Stimulated activated naive CD8-positive, alpha-beta T cell treated with anti-CD3 and anti-CD28 coated beads, Interleukin-15, amount 100 ng/mL, for 72 hours (primary cell): ENCODE measurements at regions not wholly inside any gene's neighbourhood (a gene's known extent, or its start where the extent isn't known, plus 50 kb on each side); places are given as distances from the start of the nearest gene placed in this dataset.

Source experiments
- ATAC-seq: fragments of 150-1000 bp; cut with Tn5 transposase; 2 replicates; pipeline ENCODE4 v1.10.0; 2021; ENCODE audit warnings: mild to moderate bottlenecking, moderate library complexity
- DNase-seq, 2 donors: peaks; one replicate each; pipeline ENCODE4 v3.0.0; 2021 to 2022
- H3K27ac Mint-ChIP-seq, 2 donors: one replicate each; pipeline ENCODE4 v1.8.0; 2022; ENCODE audit warnings: mild to moderate bottlenecking in 2 of 2, mixed read lengths in 2 of 2, moderate library complexity in 2 of 2
- H3K27me3 Mint-ChIP-seq: one replicate; pipeline ENCODE4 v1.8.0; 2022; ENCODE audit warnings: mixed read lengths
- H3K4me1 Mint-ChIP-seq: one replicate; pipeline ENCODE4 v1.8.0; 2022; ENCODE audit warnings: mild to moderate bottlenecking, mixed read lengths
- H3K4me3 Mint-ChIP-seq, 2 donors: one replicate each; pipeline ENCODE4 v1.8.0; 2022; ENCODE audit warnings: mild to moderate bottlenecking in 2 of 2, mixed read lengths in 2 of 2, moderate library complexity in 1 of 2
- H3K9me3 Mint-ChIP-seq, 2 donors: one replicate each; pipeline ENCODE4 v1.8.0; 2022; ENCODE audit warnings: mixed read lengths in 2 of 2

GRCh38 chr3:64411101-64411500, 185.8 kb upstream of the PRICKLE2 start:
- Mint-ChIP-seq H3K27me3 (peaks cover 25% of the 10 kb centered on the region), H3K4me3 (no peak overlapping the region), H3K27ac (no peak overlapping the region), H3K9me3 (peaks cover 4 to 7% of the 10 kb centered on the region in 2 donors), H3K4me1 (no peaks in the 10 kb centered on the region)
- DNase-seq (no peak), ATAC-seq (no peak)

GRCh38 chr3:64410226-64410625, 185.0 kb upstream of the PRICKLE2 start:
- Mint-ChIP-seq H3K27ac (no peak overlapping the region), H3K9me3 (peaks cover 0 to 7% of the 10 kb centered on the region in 2 donors)

GRCh38 chr3:64408770-64409169, 183.5 kb upstream of the PRICKLE2 start:
- DNase-seq: no peak
- H3K27me3 Mint-ChIP-seq: peaks cover 29% of the 10 kb centered on the region
- H3K9me3 Mint-ChIP-seq: peaks cover 0 to 7% of the 10 kb centered on the region in 2 donors
- ATAC-seq: no peak
- no peak overlapping the region for H3K27ac Mint-ChIP-seq
- H3K4me1 Mint-ChIP-seq: no peaks in the 10 kb centered on the region
- no peak overlapping the region for H3K4me3 Mint-ChIP-seq

More at GRCh38 chr3:64410226-64410625, 185.0 kb upstream of the PRICKLE2 start:
- DNase-seq: no peak
- Mint-ChIP-seq H3K4me1 (no peaks in the 10 kb centered on the region), H3K4me3 (no peak overlapping the region), H3K27me3 (peaks cover 34% of the 10 kb centered on the region)
- no peak for ATAC-seq

GRCh38 chr3:64406271-64406670, 181.0 kb upstream of the PRICKLE2 start:
- ATAC-seq: no peak
- peaks cover 21% of the 10 kb centered on the region for H3K27me3 Mint-ChIP-seq

DNA sequence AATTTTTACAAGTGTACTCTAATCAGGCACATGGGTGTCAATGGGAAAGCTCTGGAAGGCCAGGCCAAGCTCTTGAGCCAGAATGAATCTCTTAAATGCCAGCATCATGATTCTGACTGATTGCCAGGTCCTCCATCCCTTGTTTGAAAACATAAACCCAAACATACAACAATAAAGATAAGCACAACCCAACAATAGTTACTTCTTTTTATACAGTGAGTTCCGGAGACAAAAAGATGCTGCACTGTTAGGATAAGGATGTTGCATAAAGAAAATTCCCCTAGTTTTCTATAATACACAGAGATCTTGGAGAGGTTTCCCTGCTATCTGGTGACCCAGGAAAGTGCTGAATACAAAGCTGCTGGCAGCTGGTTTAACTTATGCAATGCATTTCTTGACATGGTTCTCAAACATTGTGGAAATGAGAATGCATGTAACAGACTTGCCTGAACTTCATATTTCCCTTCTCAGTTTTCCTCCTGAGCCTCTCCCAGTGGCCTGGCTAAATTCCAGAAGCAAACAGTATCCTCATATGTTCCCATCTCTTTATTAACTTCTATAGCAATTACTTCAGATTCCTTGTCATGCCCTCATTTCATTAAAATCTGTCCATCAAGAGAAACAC, 180.1 kb upstream of the PRICKLE2 start:
- DNase-seq (no peak), ATAC-seq (no peak)
- Mint-ChIP-seq H3K4me3 (no peak overlapping the region), H3K27me3 (peaks cover 21% of the 10 kb centered on the region), H3K27ac (no peak overlapping the region), H3K9me3 (peaks cover 0 to 7% of the 10 kb centered on the region in 2 donors), H3K4me1 (no peaks in the 10 kb centered on the region)

More at GRCh38 chr3:64406271-64406670, 181.0 kb upstream of the PRICKLE2 start:
- Mint-ChIP-seq H3K4me3 (no peak overlapping the region), H3K9me3 (peaks cover 0 to 7% of the 10 kb centered on the region in 2 donors), H3K27ac (no peak overlapping the region), H3K4me1 (no peaks in the 10 kb centered on the region)
- no peak for DNase-seq

DNA sequence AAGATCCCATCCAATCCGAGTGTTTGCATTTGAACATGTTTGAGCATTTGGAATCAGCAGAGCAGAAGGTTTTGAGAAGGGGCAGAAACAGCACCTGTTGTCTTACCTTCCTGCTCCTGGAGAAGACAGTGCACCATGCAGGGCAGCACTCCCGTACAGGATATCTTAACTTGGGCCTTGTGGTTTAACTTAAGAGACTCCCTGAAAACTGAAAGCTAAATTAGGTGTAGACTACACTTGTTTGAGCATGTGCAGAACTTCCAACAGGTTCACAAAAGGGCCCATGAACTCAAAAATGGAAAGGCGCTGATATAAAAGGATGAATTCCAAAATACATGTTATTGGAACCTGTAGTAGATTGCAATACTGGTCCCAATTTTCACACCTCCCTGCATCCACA, 175.4 kb upstream of the PRICKLE2 start:
- ATAC-seq: no peak
- Mint-ChIP-seq H3K27ac (no peak overlapping the region), H3K4me3 (no peak overlapping the region), H3K4me1 (no peaks in the 10 kb centered on the region), H3K27me3 (peaks cover 8% of the 10 kb centered on the region), H3K9me3 (no peaks in the 10 kb centered on the region)
- DNase-seq: no peak

GRCh38 chr3:64399205-64399800, 174.0 kb upstream of the PRICKLE2 start:
- ATAC-seq (no peak), DNase-seq (peak; percentile 8 to 9)
- no peak overlapping the region for H3K4me3 Mint-ChIP-seq
- H3K27ac Mint-ChIP-seq: no peak overlapping the region
- no peaks in the 10 kb centered on the region for H3K4me1 Mint-ChIP-seq
- H3K27me3 Mint-ChIP-seq: peaks cover 7% of the 10 kb centered on the region
- no peaks in the 10 kb centered on the region for H3K9me3 Mint-ChIP-seq

DNA sequence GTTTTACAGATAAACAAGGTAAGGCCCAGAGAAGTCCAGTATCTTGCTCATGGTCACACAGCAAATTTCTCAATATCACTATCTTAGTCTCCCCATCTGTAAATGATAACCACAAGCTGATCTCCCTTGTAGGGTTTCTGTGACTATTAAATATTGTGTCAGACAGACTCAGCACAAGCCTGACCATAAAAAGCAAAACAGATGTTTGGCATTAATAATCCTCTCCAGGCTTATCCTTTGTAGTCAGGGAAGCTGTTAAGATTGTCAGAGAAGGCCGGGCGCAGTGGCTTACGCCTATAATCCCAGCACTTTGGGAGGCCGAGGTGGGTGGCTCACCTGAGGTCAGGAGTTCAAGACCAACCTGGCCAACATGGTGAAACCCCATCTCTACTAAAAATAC, 173.2 kb upstream of the PRICKLE2 start:
- peaks cover 7% of the 10 kb centered on the region for H3K27me3 Mint-ChIP-seq

GRCh38 chr3:64398006-64398405, 172.7 kb upstream of the PRICKLE2 start:
- peaks cover 7% of the 10 kb centered on the region for H3K27me3 Mint-ChIP-seq
- ATAC-seq: no peak
- no peak for DNase-seq
- H3K9me3 Mint-ChIP-seq: no peaks in the 10 kb centered on the region
- H3K4me3 Mint-ChIP-seq: no peak overlapping the region
- no peak overlapping the region for H3K27ac Mint-ChIP-seq
- no peaks in the 10 kb centered on the region for H3K4me1 Mint-ChIP-seq

More for the DNA sequence above, 173.2 kb upstream of the PRICKLE2 start:
- Mint-ChIP-seq H3K27ac (peak overlapping the region in 1 of 2 donors; percentile 34), H3K9me3 (no peaks in the 10 kb centered on the region), H3K4me3 (no peak overlapping the region), H3K4me1 (no peaks in the 10 kb centered on the region)
- DNase-seq: no peak
- no peak for ATAC-seq

- no peak for ATAC-seq
- no peaks in the 10 kb centered on the region for H3K4me1 Mint-ChIP-seq
- H3K27ac Mint-ChIP-seq: no peak overlapping the region
- H3K4me3 Mint-ChIP-seq: no peak overlapping the region
- H3K27me3 Mint-ChIP-seq: peaks cover 7% of the 10 kb centered on the region
- no peak for DNase-seq
- no peaks in the 10 kb centered on the region for H3K9me3 Mint-ChIP-seq
Observed at GRCh38 chr3:64397573-64397972, 172.3 kb upstream of the PRICKLE2 start.

- no peaks in the 10 kb centered on the region for H3K9me3 Mint-ChIP-seq
- H3K27me3 Mint-ChIP-seq: peaks cover 14% of the 10 kb centered on the region
- no peak for DNase-seq
- ATAC-seq: peak; percentile 20
- no peak overlapping the region for H3K4me3 Mint-ChIP-seq
- no peak overlapping the region for H3K27ac Mint-ChIP-seq
- H3K4me1 Mint-ChIP-seq: no peaks in the 10 kb centered on the region
Observed at GRCh38 chr3:64395490-64395889, 170.2 kb upstream of the PRICKLE2 start.

GRCh38 chr3:64393193-64393592, 167.9 kb upstream of the PRICKLE2 start:
- peaks cover 14% of the 10 kb centered on the region for H3K27me3 Mint-ChIP-seq
- no peak overlapping the region for H3K4me3 Mint-ChIP-seq
- H3K9me3 Mint-ChIP-seq: no peaks in the 10 kb centered on the region
- no peak overlapping the region for H3K27ac Mint-ChIP-seq
- ATAC-seq (no peak), DNase-seq (no peak)
- H3K4me1 Mint-ChIP-seq: no peaks in the 10 kb centered on the region

DNA sequence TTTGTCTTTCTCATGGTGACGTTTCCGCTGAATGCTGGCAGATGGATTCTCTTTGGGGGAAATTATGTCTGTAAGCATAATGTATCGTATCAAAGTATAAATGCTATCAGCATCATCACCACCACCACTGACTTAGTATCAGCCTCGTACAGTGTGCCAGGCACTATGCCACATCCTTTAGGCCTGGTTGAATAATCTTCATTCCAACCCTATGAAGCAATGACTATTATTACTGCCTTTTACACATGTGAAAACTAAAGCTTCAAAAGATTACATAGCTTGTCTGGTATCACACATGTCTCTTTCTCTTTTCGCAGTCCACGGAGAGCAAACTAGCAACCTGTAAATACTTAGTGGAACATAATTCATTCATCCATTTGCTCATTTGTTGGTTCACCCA, 166.7 kb upstream of the PRICKLE2 start:
- no peaks in the 10 kb centered on the region for H3K9me3 Mint-ChIP-seq

DNA sequence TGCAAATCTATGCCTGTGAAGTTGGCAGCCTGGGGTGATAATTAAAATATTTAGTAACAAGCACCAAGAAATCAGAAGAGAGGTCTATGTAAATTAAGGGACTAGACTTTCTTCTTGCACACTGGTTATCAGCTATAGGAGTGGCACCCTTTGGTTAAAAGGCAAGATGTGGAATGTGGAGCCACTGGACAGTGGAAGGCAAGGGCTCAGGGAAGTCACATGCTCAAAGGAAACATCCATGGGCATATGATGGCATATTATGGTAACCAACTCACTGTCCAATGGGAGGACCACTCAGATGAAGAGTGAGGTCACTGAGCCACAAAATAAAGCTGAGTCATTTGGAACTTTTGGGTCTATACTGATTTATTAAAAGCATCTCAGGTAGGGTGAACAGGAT, 165.6 kb upstream of the PRICKLE2 start:
- no peaks in the 10 kb centered on the region for H3K4me1 Mint-ChIP-seq
- H3K27me3 Mint-ChIP-seq: peaks cover 23% of the 10 kb centered on the region
- no peak overlapping the region for H3K4me3 Mint-ChIP-seq
- no peaks in the 10 kb centered on the region for H3K9me3 Mint-ChIP-seq
- H3K27ac Mint-ChIP-seq: no peak overlapping the region
- no peak for DNase-seq
- no peak for ATAC-seq

More for the DNA sequence above, 166.7 kb upstream of the PRICKLE2 start:
- Mint-ChIP-seq H3K4me1 (no peaks in the 10 kb centered on the region), H3K27ac (no peak overlapping the region), H3K4me3 (no peak overlapping the region), H3K27me3 (peaks cover 23% of the 10 kb centered on the region)
- ATAC-seq (no peak), DNase-seq (no peak)

DNA sequence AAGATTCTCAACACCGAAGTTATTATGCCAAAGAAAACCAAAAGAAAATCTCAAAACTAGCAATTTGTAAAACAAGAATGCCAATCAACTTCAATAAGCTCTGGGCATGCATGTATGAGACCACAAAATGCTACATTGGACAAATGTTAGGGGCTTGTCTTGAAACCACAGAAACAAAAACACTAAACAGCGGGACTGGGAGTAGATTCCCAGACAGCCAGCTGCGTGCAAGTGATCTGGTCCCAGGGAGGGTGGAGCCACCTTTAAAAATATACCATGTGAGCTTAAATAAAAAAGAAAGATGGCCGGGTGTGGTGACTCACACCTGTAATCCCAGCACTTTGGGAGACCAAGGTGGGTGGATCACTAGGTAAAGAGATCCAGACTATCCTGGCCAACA, 163.6 kb upstream of the PRICKLE2 start:
- H3K27me3 Mint-ChIP-seq: peaks cover 16% of the 10 kb centered on the region
- no peak overlapping the region for H3K27ac Mint-ChIP-seq
- DNase-seq: no peak
- no peaks in the 10 kb centered on the region for H3K4me1 Mint-ChIP-seq
- ATAC-seq: no peak
- no peaks in the 10 kb centered on the region for H3K9me3 Mint-ChIP-seq
- no peak overlapping the region for H3K4me3 Mint-ChIP-seq

GRCh38 chr3:64387688-64388087, 162.4 kb upstream of the PRICKLE2 start:
- DNase-seq: no peak
- Mint-ChIP-seq H3K27me3 (peaks cover 16% of the 10 kb centered on the region), H3K9me3 (no peaks in the 10 kb centered on the region), H3K27ac (no peak overlapping the region), H3K4me1 (no peaks in the 10 kb centered on the region), H3K4me3 (no peak overlapping the region)
- ATAC-seq: no peak

DNA sequence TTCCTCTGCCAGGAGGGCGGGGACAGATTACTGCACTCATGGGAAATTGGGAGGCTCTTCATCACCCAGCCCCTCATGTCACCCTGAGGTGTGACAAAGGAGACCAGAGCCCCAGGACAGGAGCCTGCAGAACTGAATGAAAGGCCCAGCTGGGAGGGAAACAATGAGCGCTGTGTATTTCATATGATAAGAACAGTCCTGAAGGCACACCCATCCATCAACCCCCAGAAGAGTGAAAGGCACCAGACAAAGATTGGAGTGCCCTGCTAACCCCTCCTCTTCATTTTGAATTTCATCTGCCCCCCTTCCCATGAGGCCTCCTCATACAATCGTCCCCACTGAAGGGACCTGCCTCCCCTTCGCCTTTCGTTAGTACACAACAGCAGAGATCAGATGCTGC, 160.0 kb upstream of the PRICKLE2 start:
- DNase-seq (no peak), ATAC-seq (no peak)
- Mint-ChIP-seq H3K27ac (no peak overlapping the region), H3K4me1 (no peaks in the 10 kb centered on the region), H3K9me3 (no peaks in the 10 kb centered on the region), H3K4me3 (no peak overlapping the region), H3K27me3 (peaks cover 8% of the 10 kb centered on the region)
